Caco-2 (cell line): ENCODE measurements at regions not wholly inside any gene's neighbourhood (a gene's known extent, or its start where the extent isn't known, plus 50 kb on each side); places are given as distances from the start of the nearest gene placed in this dataset.

Experiments
- BruUV-seq: library from RNA; stranded (reverse); fragments of 400-500 nt; replicated peaks from 2 replicates; lab custom pipeline; 2021; lab: Mats Ljungman, UMichigan
- CTCF ChIA-PET: fragments of 300-600 bp; sonication (Branson Sonifier 250); formaldehyde crosslinking; loops from one replicate; lab custom pipeline; 2022; ENCODE audit warnings: antibody characterized with exemption; lab: Charles Lee
- POLR2A ChIA-PET: fragments of 300-600 bp; sonication (Branson Sonifier 250); formaldehyde crosslinking; loops from one replicate; lab custom pipeline; 2022; ENCODE audit warnings: antibody characterized with exemption; lab: Charles Lee
- DNase-seq, 2 experiments: peaks; one replicate each; pipeline versions ENCODE4 v3.0.0 to v3.0.0-alpha.2; 2020 to 2022
- H3K27me3 ChIP-seq: replicated peaks from 2 replicates; pipeline ENCODE4 v1.6.0; 2011; ENCODE audit warnings: low read length; ENCODE audit not compliant: control insufficient read depth, insufficient read depth
- H3K36me3 ChIP-seq: 2 replicates; pipeline ENCODE4 v1.5.1; 2011; ENCODE audit warnings: low read length; ENCODE audit not compliant: control insufficient read depth, insufficient read depth
- H3K4me1 ChIP-seq: fragments of 250-450 bp; sonication (Bioruptor Pico); 2 replicates; pipeline ENCODE4 v1.5.1; 2020; ENCODE audit warnings: mild to moderate bottlenecking
- H3K4me3 ChIP-seq: 2 replicates; pipeline ENCODE4 v1.5.1; 2011; ENCODE audit warnings: low read depth, mild to moderate bottlenecking, control low read depth, low read length
- H3K9me3 ChIP-seq: fragments of 250-450 bp; sonication (Bioruptor Pico); 2 replicates; pipeline ENCODE4 v1.5.1; 2020; ENCODE audit warnings: mild to moderate bottlenecking, moderate library complexity
- H3K27ac Mint-ChIP-seq: one replicate; pipeline ENCODE4 v1.8.0; 2022; ENCODE audit warnings: mixed read lengths; ENCODE audit not compliant: unreplicated experiment
- H3K27me3 Mint-ChIP-seq: one replicate; pipeline ENCODE4 v1.8.0; 2022; ENCODE audit warnings: mixed read lengths; ENCODE audit not compliant: insufficient read depth, unreplicated experiment
- H3K36me3 Mint-ChIP-seq: one replicate; pipeline ENCODE4 v1.8.0; 2022; ENCODE audit warnings: mild to moderate bottlenecking, mixed read lengths; ENCODE audit not compliant: insufficient read depth, unreplicated experiment
- H3K4me1 Mint-ChIP-seq: one replicate; pipeline ENCODE4 v1.8.0; 2022; ENCODE audit warnings: low read depth, mixed read lengths; ENCODE audit not compliant: unreplicated experiment
- H3K4me3 Mint-ChIP-seq: one replicate; pipeline ENCODE4 v1.8.0; 2022; ENCODE audit warnings: mild to moderate bottlenecking, moderate library complexity, mixed read lengths; ENCODE audit not compliant: unreplicated experiment
- H3K9me3 Mint-ChIP-seq: one replicate; pipeline ENCODE4 v1.8.0; 2022; ENCODE audit warnings: mixed read lengths; ENCODE audit not compliant: unreplicated experiment
- intact Hi-C: fragments of 100-400 bp; cut with micrococcal nuclease; formaldehyde crosslinking; loops from one replicate; pipeline ENCODE4 v1.10.0; 2022; ENCODE audit not compliant: unreplicated experiment
- TF ChIP-seq, protein P1 (sequence below), 2 experiments: fragments of 200-600 bp in 1 of 2; IDR thresholded peaks; 1 replicate in 1 of 2; 2 replicates in 1 of 2; pipeline versions ENCODE4 v1.5.1 to v1.8.0; 2011 to 2022; ENCODE audit warnings: antibody characterized with exemption in 1 of 2, control low read depth in 1 of 2, inconsistent platforms in 1 of 2, low read depth in 1 of 2, low read length in 1 of 2, mild to moderate bottlenecking in 1 of 2, moderate library complexity in 1 of 2; ENCODE audit not compliant: insufficient read depth in 1 of 2, severe bottlenecking in 1 of 2, unreplicated experiment in 1 of 2

DNA sequence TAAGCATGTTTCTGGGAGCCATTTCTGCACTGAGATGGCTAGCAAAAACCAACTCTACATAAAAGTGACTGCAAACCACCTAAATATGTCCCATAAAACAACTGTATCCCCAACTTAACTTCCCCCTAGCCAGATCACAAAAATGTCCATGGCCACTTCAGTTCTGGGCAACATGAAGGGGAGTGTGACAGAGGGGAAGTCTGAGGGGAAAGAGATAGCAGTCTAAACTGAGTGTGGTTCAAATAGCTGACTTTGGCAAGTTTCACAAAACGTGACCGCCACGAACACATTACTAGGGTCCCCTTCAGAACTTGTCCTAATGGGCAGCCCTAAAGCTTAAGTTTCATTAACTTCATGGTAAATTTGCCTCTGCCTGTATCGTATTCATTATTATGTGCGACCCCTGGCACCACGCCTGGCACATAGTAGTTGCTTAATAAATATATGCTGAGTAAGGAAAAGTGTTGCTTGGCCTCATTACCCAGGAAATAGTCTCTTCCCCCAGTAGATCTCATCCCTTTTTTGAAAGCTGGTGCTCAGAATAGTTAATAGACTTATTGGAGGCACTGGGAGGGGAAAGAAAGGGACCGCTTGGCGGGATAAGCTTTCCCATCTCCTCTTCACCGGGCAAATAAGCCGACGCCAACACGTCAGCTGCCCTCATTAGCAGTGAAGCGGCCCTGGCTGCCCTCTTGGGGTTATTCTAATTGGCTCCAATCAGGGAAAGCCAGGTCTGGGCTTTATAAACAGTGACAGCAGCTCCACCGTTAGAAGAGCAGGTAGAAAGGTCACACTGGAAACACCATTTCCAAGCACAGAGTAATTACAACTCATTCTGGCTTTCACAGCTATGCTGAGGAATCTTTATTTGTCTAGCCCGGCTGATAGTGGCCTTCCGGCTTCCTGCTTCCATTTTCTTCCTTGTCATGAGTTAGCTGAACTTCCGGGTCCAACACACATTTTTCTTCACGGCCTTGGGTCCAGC, 122.1 kb downstream of the LRIG2 start:
- POLR2A ChIA-PET: no interaction called here
- no peak overlapping the region for H3K4me3 Mint-ChIP-seq
- Histone ChIP-seq H3K4me1 (peaks cover 8% of the 10 kb centered on the region), H3K4me3 (no peak overlapping the region), H3K9me3 (no peaks in the 10 kb centered on the region), H3K27me3 (no peaks in the 10 kb centered on the region), H3K36me3 (no peaks in the 10 kb centered on the region; the same call in 1 of the 2 replicates)
- DNase-seq: no peak
- intact Hi-C loops: no loop called here
- peaks cover 7% of the 10 kb centered on the region for H3K4me1 Mint-ChIP-seq
- TF ChIP-seq, protein P1, sequence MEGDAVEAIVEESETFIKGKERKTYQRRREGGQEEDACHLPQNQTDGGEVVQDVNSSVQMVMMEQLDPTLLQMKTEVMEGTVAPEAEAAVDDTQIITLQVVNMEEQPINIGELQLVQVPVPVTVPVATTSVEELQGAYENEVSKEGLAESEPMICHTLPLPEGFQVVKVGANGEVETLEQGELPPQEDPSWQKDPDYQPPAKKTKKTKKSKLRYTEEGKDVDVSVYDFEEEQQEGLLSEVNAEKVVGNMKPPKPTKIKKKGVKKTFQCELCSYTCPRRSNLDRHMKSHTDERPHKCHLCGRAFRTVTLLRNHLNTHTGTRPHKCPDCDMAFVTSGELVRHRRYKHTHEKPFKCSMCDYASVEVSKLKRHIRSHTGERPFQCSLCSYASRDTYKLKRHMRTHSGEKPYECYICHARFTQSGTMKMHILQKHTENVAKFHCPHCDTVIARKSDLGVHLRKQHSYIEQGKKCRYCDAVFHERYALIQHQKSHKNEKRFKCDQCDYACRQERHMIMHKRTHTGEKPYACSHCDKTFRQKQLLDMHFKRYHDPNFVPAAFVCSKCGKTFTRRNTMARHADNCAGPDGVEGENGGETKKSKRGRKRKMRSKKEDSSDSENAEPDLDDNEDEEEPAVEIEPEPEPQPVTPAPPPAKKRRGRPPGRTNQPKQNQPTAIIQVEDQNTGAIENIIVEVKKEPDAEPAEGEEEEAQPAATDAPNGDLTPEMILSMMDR (IDR thresholded peaks at IDR 0.05; ENCODE audit: insufficient read depth in 1 of 2, low read depth in 1 of 2, low read length in 1 of 2, severe bottlenecking in 1 of 2, unreplicated experiment in 1 of 2): no peak
- peaks cover 10% of the 10 kb centered on the region for H3K9me3 Mint-ChIP-seq
- no peaks in the 10 kb centered on the region for H3K36me3 Mint-ChIP-seq
- CTCF ChIA-PET: no interaction called here
- H3K27me3 Mint-ChIP-seq: no peaks in the 10 kb centered on the region
- BruUV-seq: no TSS peak
- H3K27ac Mint-ChIP-seq: no peak overlapping the region

GRCh38 chr1:113197719-113198330, 124.8 kb downstream of the LRIG2 start:
- TF ChIP-seq, protein P1 (IDR thresholded peaks at IDR 0.05; ENCODE audit: insufficient read depth in 1 of 2, low read depth in 1 of 2, low read length in 1 of 2, severe bottlenecking in 1 of 2, unreplicated experiment in 1 of 2): no peak
- Histone ChIP-seq H3K27me3 (no peaks in the 10 kb centered on the region), H3K36me3 (no peaks in the 10 kb centered on the region; the same call in 1 of the 2 replicates), H3K9me3 (no peaks in the 10 kb centered on the region), H3K4me3 (no peak overlapping the region), H3K4me1 (peaks cover 23% of the 10 kb centered on the region)
- no peak overlapping the region for H3K27ac Mint-ChIP-seq
- BruUV-seq: no TSS peak
- peaks cover 20% of the 10 kb centered on the region for H3K4me1 Mint-ChIP-seq
- CTCF ChIA-PET: no interaction called here
- no peak overlapping the region for H3K4me3 Mint-ChIP-seq
- peaks cover 6% of the 10 kb centered on the region for H3K36me3 Mint-ChIP-seq
- POLR2A ChIA-PET: no interaction called here
- no peaks in the 10 kb centered on the region for H3K9me3 Mint-ChIP-seq
- intact Hi-C loops: no loop called here
- no peaks in the 10 kb centered on the region for H3K27me3 Mint-ChIP-seq
- DNase-seq: no peak

DNA sequence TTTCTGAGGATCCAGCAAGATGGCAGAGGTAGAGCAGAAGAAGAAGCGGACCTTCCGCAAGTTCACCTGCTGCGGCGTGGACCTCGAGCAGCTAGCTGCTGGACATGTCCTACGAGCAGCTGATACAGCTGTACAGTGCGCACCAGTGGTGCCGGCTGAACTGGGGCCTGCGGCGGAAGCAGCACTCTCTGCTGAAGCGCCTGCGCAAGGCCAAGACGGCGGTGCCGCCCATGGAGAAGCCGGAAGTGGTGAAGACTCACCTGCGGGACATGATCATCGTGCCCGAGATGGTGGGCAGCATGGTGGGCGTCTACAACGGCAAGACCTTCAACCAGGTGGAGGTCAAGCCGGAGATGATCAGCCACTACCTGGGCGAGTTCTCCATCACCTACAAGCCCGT, 125.8 kb downstream of the LRIG2 start:
- no peak overlapping the region for H3K4me3 Mint-ChIP-seq
- H3K36me3 Mint-ChIP-seq: peaks cover 6% of the 10 kb centered on the region
- peaks cover 23% of the 10 kb centered on the region for H3K4me1 ChIP-seq
- H3K4me3 ChIP-seq: no peak overlapping the region
- peaks cover 20% of the 10 kb centered on the region for H3K4me1 Mint-ChIP-seq
- no TSS peak for BruUV-seq
- intact Hi-C loops: no loop called here
- DNase-seq: no peak
- TF ChIP-seq, protein P1 (IDR thresholded peaks at IDR 0.05; ENCODE audit: insufficient read depth in 1 of 2, low read depth in 1 of 2, low read length in 1 of 2, severe bottlenecking in 1 of 2, unreplicated experiment in 1 of 2): no peak
- no peaks in the 10 kb centered on the region; the same call in 1 of the 2 replicates for H3K36me3 ChIP-seq
- ChIA-PET CTCF (no interaction called here), POLR2A (no interaction called here)
- H3K9me3 ChIP-seq: no peaks in the 10 kb centered on the region
- no peaks in the 10 kb centered on the region for H3K27me3 ChIP-seq
- H3K27ac Mint-ChIP-seq: no peak overlapping the region
- no peaks in the 10 kb centered on the region for H3K27me3 Mint-ChIP-seq
- no peaks in the 10 kb centered on the region for H3K9me3 Mint-ChIP-seq
